ENCODE measurements at regions not wholly inside any gene's neighbourhood (a gene's known extent, or its start where the extent isn't known, plus 50 kb on each side); places are given as distances from the start of the nearest gene placed in this dataset.

- Mint-ChIP-seq H3K4me3 (no peak overlapping the region), H3K9me3 (peaks cover 2% of the 10 kb centered on the region), H3K27ac (ENCODE audit: unreplicated experiment) (no peak overlapping the region), H3K4me1 (peaks cover under 1% of the 10 kb centered on the region), H3K27me3 (ENCODE audit: low read depth) (no peaks in the 10 kb centered on the region), H3K36me3 (ENCODE audit: low read depth) (no peaks in the 10 kb centered on the region)
- DNase-seq (ENCODE audit: low read depth, low spot score): no peak
- no peak for TF ChIP-seq CTCF (conservative IDR thresholded peaks at IDR 0.05)
Observed at GRCh38 chr3:150319900-150320299, 88.2 kb upstream of the TSC22D2 start.

GRCh38 chr3:150317469-150317868 lies 90.6 kb upstream of the TSC22D2 start:
- no peak overlapping the region for H3K4me3 Mint-ChIP-seq
- H3K9me3 Mint-ChIP-seq: no peaks in the 10 kb centered on the region
- no peak overlapping the region for H3K27ac Mint-ChIP-seq (ENCODE audit: unreplicated experiment)
- H3K4me1 Mint-ChIP-seq: no peaks in the 10 kb centered on the region
- no peaks in the 10 kb centered on the region for H3K36me3 Mint-ChIP-seq (ENCODE audit: low read depth)
- DNase-seq (ENCODE audit: low read depth, low spot score): no peak
- TF ChIP-seq CTCF (conservative IDR thresholded peaks at IDR 0.05): no peak
- H3K27me3 Mint-ChIP-seq (ENCODE audit: low read depth): no peaks in the 10 kb centered on the region

GRCh38 chr3:150315721-150316120 lies 92.4 kb upstream of the TSC22D2 start:
- H3K27me3 Mint-ChIP-seq (ENCODE audit: low read depth): no peaks in the 10 kb centered on the region
- no peak overlapping the region for H3K4me3 Mint-ChIP-seq
- peak overlapping the region; percentile 52 for H3K27ac Mint-ChIP-seq (ENCODE audit: unreplicated experiment)
- H3K9me3 Mint-ChIP-seq: peaks cover 5% of the 10 kb centered on the region
- no peaks in the 10 kb centered on the region for H3K36me3 Mint-ChIP-seq (ENCODE audit: low read depth)
- H3K4me1 Mint-ChIP-seq: no peaks in the 10 kb centered on the region
- DNase-seq (ENCODE audit: low read depth, low spot score): no peak
- TF ChIP-seq CTCF (conservative IDR thresholded peaks at IDR 0.05): no peak

- TF ChIP-seq CTCF (conservative IDR thresholded peaks at IDR 0.05): no peak
- Mint-ChIP-seq H3K27ac (ENCODE audit: unreplicated experiment) (no peak overlapping the region), H3K27me3 (ENCODE audit: low read depth) (no peaks in the 10 kb centered on the region), H3K9me3 (peaks cover 5% of the 10 kb centered on the region), H3K4me1 (no peaks in the 10 kb centered on the region), H3K36me3 (ENCODE audit: low read depth) (no peaks in the 10 kb centered on the region), H3K4me3 (no peak overlapping the region)
- no peak for DNase-seq (ENCODE audit: low read depth, low spot score)
Observed at GRCh38 chr3:150314248-150315004, 93.7 kb upstream of the TSC22D2 start.

- Mint-ChIP-seq H3K27ac (ENCODE audit: unreplicated experiment) (no peak overlapping the region), H3K4me1 (no peaks in the 10 kb centered on the region), H3K4me3 (no peak overlapping the region), H3K9me3 (peaks cover 5% of the 10 kb centered on the region), H3K27me3 (ENCODE audit: low read depth) (no peaks in the 10 kb centered on the region), H3K36me3 (ENCODE audit: low read depth) (no peaks in the 10 kb centered on the region)
- peak; percentile 38 for TF ChIP-seq CTCF (conservative IDR thresholded peaks at IDR 0.05)
- DNase-seq (ENCODE audit: low read depth, low spot score): no peak
Observed at GRCh38 chr3:150312018-150312657, 96.0 kb upstream of the TSC22D2 start.

Measured in neural crest cell (in vitro differentiated cells).